ENCODE measurements at regions not wholly inside any gene's neighbourhood (a gene's known extent, or its start where the extent isn't known, plus 50 kb on each side); places are given as distances from the start of the nearest gene placed in this dataset.
"Not testable (repeated sequence)": the region's sequence is repeated elsewhere in the genome, so short reads cannot be mapped to it uniquely, and the experiment has no call there.

- TF ChIP-seq, protein P1, sequence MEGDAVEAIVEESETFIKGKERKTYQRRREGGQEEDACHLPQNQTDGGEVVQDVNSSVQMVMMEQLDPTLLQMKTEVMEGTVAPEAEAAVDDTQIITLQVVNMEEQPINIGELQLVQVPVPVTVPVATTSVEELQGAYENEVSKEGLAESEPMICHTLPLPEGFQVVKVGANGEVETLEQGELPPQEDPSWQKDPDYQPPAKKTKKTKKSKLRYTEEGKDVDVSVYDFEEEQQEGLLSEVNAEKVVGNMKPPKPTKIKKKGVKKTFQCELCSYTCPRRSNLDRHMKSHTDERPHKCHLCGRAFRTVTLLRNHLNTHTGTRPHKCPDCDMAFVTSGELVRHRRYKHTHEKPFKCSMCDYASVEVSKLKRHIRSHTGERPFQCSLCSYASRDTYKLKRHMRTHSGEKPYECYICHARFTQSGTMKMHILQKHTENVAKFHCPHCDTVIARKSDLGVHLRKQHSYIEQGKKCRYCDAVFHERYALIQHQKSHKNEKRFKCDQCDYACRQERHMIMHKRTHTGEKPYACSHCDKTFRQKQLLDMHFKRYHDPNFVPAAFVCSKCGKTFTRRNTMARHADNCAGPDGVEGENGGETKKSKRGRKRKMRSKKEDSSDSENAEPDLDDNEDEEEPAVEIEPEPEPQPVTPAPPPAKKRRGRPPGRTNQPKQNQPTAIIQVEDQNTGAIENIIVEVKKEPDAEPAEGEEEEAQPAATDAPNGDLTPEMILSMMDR (conservative IDR thresholded peaks at IDR 0.05; ENCODE audit: low read length) = not testable (repeated sequence)
- not testable (repeated sequence) for TF ChIP-seq EZH2phosphoT487 (IDR thresholded peaks at IDR 0.05; ENCODE audit: borderline replicate concordance, low read depth, low read length)
Measured at GRCh38 chr12:14242825-14243224, 122.7 kb upstream of the ATF7IP start.
